ENCODE measurements at regions not wholly inside any gene's neighbourhood (a gene's known extent, or its start where the extent isn't known, plus 50 kb on each side); places are given as distances from the start of the nearest gene placed in this dataset.

GRCh38 chr1:219492717-219493116, 120.2 kb downstream of the ZC3H11B start:
- TF ChIP-seq CTCF (IDR thresholded peaks at IDR 0.05 in 4 of 5, conservative IDR thresholded peaks at IDR 0.05 in 1 of 5), result no peak
- TF ChIP-seq POLR2A (IDR thresholded peaks at IDR 0.05), result no peak
